ENCODE measurements at regions not wholly inside any gene's neighbourhood (a gene's known extent, or its start where the extent isn't known, plus 50 kb on each side); places are given as distances from the start of the nearest gene placed in this dataset.

DNA sequence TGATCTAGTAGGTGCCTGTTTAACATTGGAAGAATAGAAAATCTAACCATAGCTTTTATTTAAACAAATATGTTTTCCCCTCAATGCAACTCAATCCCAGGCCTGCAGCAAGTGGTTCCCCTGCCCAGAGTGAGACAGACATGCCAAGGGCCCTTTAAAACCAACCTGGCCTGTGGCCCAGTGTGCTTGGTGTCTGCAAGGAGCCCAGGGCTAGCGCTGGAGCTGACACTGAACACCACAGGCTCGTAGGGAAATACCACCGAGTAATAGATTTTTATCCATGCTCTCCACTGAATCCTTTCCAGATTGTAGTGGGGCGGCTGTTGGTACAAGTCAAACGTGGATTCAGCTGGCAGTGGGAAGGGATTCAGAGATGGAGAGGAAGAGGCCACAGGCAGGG is 95.6 kb upstream of the NRXN3 start:
- TF ChIP-seq, protein P1, sequence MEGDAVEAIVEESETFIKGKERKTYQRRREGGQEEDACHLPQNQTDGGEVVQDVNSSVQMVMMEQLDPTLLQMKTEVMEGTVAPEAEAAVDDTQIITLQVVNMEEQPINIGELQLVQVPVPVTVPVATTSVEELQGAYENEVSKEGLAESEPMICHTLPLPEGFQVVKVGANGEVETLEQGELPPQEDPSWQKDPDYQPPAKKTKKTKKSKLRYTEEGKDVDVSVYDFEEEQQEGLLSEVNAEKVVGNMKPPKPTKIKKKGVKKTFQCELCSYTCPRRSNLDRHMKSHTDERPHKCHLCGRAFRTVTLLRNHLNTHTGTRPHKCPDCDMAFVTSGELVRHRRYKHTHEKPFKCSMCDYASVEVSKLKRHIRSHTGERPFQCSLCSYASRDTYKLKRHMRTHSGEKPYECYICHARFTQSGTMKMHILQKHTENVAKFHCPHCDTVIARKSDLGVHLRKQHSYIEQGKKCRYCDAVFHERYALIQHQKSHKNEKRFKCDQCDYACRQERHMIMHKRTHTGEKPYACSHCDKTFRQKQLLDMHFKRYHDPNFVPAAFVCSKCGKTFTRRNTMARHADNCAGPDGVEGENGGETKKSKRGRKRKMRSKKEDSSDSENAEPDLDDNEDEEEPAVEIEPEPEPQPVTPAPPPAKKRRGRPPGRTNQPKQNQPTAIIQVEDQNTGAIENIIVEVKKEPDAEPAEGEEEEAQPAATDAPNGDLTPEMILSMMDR (IDR thresholded peaks at IDR 0.05; ENCODE audit: insufficient read depth, low read length, poor library complexity, severe bottlenecking): no peak
- DNase-seq (ENCODE audit: low read depth): no peak
- H3K27me3 ChIP-seq (ENCODE audit: control insufficient read depth, insufficient read depth, low read length): no peaks in the 10 kb centered on the region
- no peaks in the 10 kb centered on the region for H3K36me3 ChIP-seq (ENCODE audit: control insufficient read depth, insufficient read depth, low read length)
- no peak overlapping the region for H3K4me3 ChIP-seq (ENCODE audit: low read depth, low read length)

DNA sequence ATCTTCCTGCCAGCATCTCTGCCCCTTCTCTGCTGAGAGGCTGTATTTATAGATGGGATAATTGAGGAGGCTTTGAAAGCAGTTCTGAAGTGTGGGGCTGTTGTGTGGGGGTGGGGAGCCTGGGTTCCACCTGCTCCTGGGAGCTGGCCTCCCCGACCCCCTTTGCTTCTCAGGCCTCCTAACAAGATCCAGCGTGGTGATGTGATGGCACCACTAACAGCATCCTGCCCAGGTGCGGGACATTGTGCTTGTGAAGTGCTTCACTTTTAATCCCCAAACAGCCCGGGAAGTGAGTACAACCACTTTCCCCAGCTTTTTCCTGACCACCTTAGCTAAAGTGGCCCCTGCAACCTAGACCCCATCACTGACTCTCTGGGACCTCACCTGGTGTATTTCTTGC is 95.1 kb upstream of the NRXN3 start:
- no peak for DNase-seq (ENCODE audit: low read depth)
- no peak overlapping the region for H3K4me3 ChIP-seq (ENCODE audit: low read depth, low read length)
- TF ChIP-seq, protein P1 (IDR thresholded peaks at IDR 0.05; ENCODE audit: insufficient read depth, low read length, poor library complexity, severe bottlenecking): no peak

DNA sequence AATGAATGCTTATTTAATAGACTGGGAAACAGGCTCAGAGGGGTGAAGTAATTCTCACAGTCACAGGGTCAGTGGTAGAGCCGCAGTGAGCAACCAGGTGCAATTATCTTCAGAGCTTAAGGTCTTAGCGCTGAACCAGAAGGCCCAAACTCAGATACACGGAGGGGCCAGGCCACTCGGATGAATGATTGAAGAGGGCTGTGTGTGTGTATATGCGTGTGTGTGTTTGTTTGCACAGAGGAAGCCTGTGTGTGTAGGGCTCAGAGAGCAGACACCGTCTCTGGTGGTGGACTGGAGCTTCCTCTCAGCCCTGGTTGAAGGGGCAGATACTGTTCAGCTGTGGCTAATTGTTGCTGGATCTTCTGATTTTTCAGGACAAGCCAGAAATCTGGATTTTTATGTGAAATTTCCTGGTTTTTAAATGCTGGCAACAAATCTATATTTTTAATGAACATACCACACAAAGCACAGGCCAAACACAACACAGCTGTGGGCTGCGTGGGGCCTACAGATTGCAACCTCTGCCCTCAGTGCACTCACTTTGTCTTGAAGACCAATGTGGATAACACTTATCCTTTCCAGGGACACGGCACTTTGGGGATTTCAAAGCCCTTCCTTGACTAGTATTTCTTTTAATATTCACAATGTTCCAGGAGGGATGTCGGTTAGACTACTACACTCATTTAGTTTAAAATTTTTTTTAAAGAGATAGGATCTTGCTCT is 94.5 kb upstream of the NRXN3 start:
- Histone ChIP-seq H3K4me3 (ENCODE audit: low read depth, low read length) (no peak overlapping the region), H3K36me3 (ENCODE audit: control insufficient read depth, insufficient read depth, low read length) (no peaks in the 10 kb centered on the region), H3K27me3 (ENCODE audit: control insufficient read depth, insufficient read depth, low read length) (no peaks in the 10 kb centered on the region)
- TF ChIP-seq, protein P1 (IDR thresholded peaks at IDR 0.05; ENCODE audit: insufficient read depth, low read length, poor library complexity, severe bottlenecking): no peak
- DNase-seq (ENCODE audit: low read depth): no peak

More for the DNA sequence above, 95.1 kb upstream of the NRXN3 start:
- Histone ChIP-seq H3K27me3 (ENCODE audit: control insufficient read depth, insufficient read depth, low read length) (no peaks in the 10 kb centered on the region), H3K36me3 (ENCODE audit: control insufficient read depth, insufficient read depth, low read length) (no peaks in the 10 kb centered on the region)

DNA sequence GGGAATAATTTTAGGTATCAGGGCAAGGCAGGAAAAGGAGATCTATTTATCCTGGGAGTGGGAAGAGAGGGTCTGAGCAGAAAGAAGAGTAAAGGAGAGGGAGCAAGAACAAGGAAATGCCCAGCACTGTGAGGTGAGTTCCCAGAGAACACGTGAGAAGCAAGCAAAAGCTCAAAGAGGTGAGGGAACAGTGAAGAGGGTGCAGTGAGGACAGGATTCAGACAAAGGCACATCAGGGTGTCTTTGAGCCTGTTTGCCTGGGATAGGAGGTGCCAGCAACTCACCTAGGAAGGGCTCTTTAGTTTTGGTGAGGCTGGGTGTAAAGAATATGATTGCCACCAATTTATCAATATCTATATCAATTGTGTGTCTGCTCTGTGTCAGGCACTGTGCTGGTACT is 88.9 kb upstream of the NRXN3 start:
- no peaks in the 10 kb centered on the region for H3K27me3 ChIP-seq (ENCODE audit: control insufficient read depth, insufficient read depth, low read length)
- DNase-seq (ENCODE audit: low read depth): no peak
- no peak overlapping the region for H3K4me3 ChIP-seq (ENCODE audit: low read depth, low read length)
- TF ChIP-seq, protein P1 (IDR thresholded peaks at IDR 0.05; ENCODE audit: insufficient read depth, low read length, poor library complexity, severe bottlenecking): no peak
- H3K36me3 ChIP-seq (ENCODE audit: control insufficient read depth, insufficient read depth, low read length): no peaks in the 10 kb centered on the region

DNA sequence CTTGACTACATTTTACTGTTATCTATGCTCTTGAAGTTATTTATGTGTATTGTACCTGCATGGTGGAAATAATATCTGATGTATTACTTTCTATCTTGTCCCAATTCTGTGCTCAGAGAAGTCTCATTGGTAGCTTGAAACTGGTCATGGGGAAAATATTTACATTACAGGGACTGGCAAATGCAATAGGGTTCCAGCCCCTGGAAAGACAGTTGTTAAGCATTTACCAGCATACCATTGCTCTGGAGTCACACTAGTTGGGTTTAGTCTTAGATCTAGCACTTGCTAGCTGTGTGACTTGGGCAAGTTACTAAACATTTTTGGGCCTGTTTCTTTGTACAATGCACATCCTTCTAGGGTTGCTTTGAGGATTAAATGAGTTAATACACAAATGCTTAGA is 86.3 kb upstream of the NRXN3 start:
- TF ChIP-seq, protein P1 (IDR thresholded peaks at IDR 0.05; ENCODE audit: insufficient read depth, low read length, poor library complexity, severe bottlenecking): no peak
- DNase-seq (ENCODE audit: low read depth): peak; percentile 5

DNA sequence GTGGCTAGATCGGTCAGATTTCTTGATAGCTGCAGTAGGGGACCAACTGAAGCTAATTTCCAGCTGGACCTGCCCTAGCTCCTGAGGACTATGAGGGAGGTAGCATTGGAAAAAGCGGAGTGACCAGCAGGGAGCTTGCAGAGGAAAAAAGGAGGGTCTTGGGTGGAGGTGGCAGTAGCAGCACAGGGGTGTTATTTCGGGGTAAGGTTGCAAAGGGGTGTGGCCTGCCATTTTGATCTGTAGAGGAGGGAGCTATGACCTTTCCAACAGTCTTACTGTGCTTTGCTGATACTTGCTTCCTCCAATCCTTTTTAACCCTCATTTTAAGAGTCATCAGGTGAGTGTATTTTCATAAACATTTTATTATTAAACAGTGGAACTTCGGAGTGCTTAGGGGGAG is 83.8 kb upstream of the NRXN3 start:
- DNase-seq (ENCODE audit: low read depth): no peak
- no peaks in the 10 kb centered on the region for H3K36me3 ChIP-seq (ENCODE audit: control insufficient read depth, insufficient read depth, low read length)
- no peak overlapping the region for H3K4me3 ChIP-seq (ENCODE audit: low read depth, low read length)
- no peaks in the 10 kb centered on the region for H3K27me3 ChIP-seq (ENCODE audit: control insufficient read depth, insufficient read depth, low read length)
- TF ChIP-seq, protein P1 (IDR thresholded peaks at IDR 0.05; ENCODE audit: insufficient read depth, low read length, poor library complexity, severe bottlenecking): no peak

More for the DNA sequence above, 86.3 kb upstream of the NRXN3 start:
- Histone ChIP-seq H3K36me3 (ENCODE audit: control insufficient read depth, insufficient read depth, low read length) (no peaks in the 10 kb centered on the region), H3K27me3 (ENCODE audit: control insufficient read depth, insufficient read depth, low read length) (no peaks in the 10 kb centered on the region), H3K4me3 (ENCODE audit: low read depth, low read length) (no peak overlapping the region)

All from kidney epithelial cell (primary cell).